ENCODE measurements at regions not wholly inside any gene's neighbourhood (a gene's known extent, or its start where the extent isn't known, plus 50 kb on each side); places are given as distances from the start of the nearest gene placed in this dataset.

DNA sequence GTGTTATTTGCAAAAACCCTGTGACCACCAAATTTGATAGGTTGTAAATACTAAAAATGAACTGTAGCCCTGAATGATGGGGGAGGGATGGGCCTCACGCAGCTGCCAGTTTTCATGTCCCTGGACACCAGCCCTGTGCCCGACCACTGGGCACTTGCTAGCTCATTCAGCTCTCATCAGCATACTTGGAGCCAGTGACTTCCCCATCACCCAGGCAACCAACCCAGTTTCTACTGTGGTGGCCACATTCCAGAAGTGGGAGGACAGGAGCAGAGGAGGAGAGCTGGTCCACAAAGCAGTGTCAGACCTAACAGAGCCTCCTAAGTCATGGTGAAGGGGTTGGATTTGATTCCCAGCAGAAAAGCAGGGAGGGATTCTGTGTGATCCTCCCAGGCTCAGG, 128.2 kb downstream of the CPEB2 start:
- no peak for DNase-seq (ENCODE audit: low read depth in 2 of 2, low spot score in 1 of 2)

- DNase-seq (ENCODE audit: low read depth in 2 of 2, low spot score in 1 of 2) = no peak
Observed at GRCh38 chr4:15131551-15131950, 129.3 kb downstream of the CPEB2 start.

DNA sequence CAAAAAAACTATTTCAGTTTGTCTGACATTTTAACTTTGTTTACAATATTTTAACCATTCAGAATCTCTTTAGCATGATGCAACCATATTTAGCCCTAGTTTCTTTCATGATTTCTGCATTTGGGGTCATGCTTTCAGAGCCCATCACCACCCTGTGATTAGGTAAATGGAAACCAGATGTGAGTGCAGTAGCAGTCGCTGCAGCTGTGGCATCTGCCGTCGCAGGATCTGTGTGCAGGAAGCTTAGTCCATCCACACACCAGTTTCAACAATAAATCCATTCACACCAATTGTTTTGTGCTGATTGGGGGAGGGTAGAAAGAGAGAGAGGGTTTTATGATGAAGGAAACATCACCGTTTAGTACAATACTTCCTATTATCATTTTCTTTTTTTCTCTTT, 130.5 kb downstream of the CPEB2 start:
- no peak for DNase-seq (ENCODE audit: low read depth in 2 of 2, low spot score in 1 of 2)

- no peak for DNase-seq (ENCODE audit: low read depth in 2 of 2, low spot score in 1 of 2)
Observed at GRCh38 chr4:15139599-15139998, 137.3 kb downstream of the CPEB2 start.

GRCh38 chr4:15142201-15142600, 139.9 kb downstream of the CPEB2 start:
- DNase-seq (ENCODE audit: low read depth in 2 of 2, low spot score in 1 of 2) = no peak

GRCh38 chr4:15143551-15143950, 141.3 kb downstream of the CPEB2 start:
- no peak for DNase-seq (ENCODE audit: low read depth in 2 of 2, low spot score in 1 of 2)

GRCh38 chr4:15144249-15144966, 142.1 kb downstream of the CPEB2 start:
- no peak for DNase-seq (ENCODE audit: low read depth in 2 of 2, low spot score in 1 of 2)

DNA sequence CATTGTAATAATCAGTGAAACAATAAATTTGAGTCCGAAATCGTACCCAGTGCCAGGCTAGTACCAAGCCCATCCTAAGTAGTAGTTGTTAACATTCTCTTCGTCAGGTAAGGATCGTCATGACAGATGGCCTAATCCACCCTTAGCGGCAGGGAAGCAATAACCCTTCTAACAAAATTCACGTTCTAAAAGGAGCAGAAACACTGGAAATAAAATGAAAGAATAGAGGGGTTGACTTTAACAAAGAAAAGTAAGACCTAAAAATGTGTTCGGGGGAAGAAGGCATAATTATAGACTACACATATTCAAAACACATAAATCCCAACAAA, 142.7 kb downstream of the CPEB2 start:
- DNase-seq (ENCODE audit: low read depth in 2 of 2, low spot score in 1 of 2) = no peak

GRCh38 chr4:15145709-15146108, 143.4 kb downstream of the CPEB2 start:
- no peak for DNase-seq (ENCODE audit: low read depth in 2 of 2, low spot score in 1 of 2)

- DNase-seq (ENCODE audit: low read depth in 2 of 2, low spot score in 1 of 2) = no peak
Observed at GRCh38 chr4:15147714-15148113, 145.4 kb downstream of the CPEB2 start.

GRCh38 chr4:15148199-15148598, 145.9 kb downstream of the CPEB2 start:
- no peak for DNase-seq (ENCODE audit: low read depth in 2 of 2, low spot score in 1 of 2)

DNA sequence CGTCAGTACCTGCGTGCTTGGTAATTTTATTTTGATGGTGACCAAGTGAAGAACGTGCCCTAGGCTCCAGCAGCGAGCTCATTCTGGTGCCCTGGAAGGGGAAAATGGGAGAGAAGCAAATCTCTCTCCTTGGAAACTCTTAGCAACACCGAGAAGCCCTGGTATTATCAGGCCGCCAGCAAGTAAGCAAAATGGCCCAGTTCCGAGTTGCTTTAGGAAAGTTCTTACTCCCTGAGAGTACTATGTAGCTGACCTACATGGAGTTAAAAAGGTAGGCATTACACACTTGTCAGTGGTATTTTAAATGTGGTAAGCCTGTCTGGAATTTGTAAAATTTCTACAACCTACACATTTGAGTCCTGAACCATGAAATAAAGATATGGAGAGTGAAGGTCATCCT, 146.4 kb downstream of the CPEB2 start:
- no peak for DNase-seq (ENCODE audit: low read depth in 2 of 2, low spot score in 1 of 2)

GRCh38 chr4:15149234-15149838, 147.1 kb downstream of the CPEB2 start:
- DNase-seq (ENCODE audit: low read depth in 2 of 2, low spot score in 1 of 2) = no peak

- no peak for DNase-seq (ENCODE audit: low read depth in 2 of 2, low spot score in 1 of 2)
Observed at GRCh38 chr4:15149839-15150592, 147.7 kb downstream of the CPEB2 start.

GRCh38 chr4:15150631-15151030, 148.3 kb downstream of the CPEB2 start:
- DNase-seq (ENCODE audit: low read depth in 2 of 2, low spot score in 1 of 2) = no peak

DNA sequence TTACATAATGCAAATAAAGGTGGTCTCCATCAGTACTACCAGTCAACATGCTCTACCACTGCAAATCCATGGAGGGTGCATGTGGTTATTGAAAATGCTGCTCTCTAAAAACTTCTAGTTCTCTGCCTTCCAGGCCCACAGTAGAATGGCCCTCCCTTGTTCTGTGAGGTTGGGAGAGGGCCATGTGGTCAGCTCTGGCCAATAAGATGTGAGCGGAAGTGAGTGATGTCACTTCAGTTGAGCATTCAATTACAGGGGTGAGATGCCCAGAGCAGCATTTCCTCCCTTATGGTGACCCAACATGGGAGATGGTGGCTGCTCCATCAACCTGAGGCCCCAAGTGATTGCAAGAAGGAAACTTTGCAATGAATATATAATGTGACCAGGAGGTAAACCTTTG, 148.8 kb downstream of the CPEB2 start:
- no peak for DNase-seq (ENCODE audit: low read depth in 2 of 2, low spot score in 1 of 2)

- DNase-seq (ENCODE audit: low read depth in 2 of 2, low spot score in 1 of 2) = no peak
Observed at GRCh38 chr4:15153662-15154061, 151.4 kb downstream of the CPEB2 start.

- DNase-seq (ENCODE audit: low read depth in 2 of 2, low spot score in 1 of 2) = no peak
Observed at GRCh38 chr4:15158406-15159091, 156.3 kb downstream of the CPEB2 start.

DNA sequence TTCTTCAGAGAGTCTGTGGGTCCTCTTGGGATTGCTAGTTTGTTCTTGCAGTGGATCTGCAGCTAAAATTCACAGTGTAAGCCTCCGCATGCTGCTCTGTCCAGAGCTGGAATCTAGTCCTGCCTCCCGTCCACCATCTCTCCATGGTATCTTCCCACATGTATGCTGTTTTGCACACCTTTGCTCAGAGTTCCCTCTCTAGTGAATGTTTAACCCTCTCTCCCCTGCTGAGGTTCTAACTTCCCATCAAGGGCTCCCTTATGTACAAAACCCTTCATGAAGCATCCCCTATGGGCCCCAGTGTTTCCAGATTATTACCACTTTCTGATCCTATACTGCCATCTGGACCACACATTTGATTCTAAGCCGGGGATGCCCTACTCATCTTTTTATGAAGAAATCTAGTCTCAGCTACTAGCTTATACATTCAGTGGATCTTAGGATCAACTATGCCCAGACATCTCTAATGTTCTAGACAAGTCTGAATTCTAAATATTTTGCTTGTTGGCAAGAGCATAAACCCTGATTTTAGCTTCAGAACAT, 157.3 kb downstream of the CPEB2 start:
- DNase-seq (ENCODE audit: low read depth in 2 of 2, low spot score in 1 of 2) = no peak

GRCh38 chr4:15161439-15161838, 159.2 kb downstream of the CPEB2 start:
- DNase-seq (ENCODE audit: low read depth in 2 of 2, low spot score in 1 of 2) = no peak

DNA sequence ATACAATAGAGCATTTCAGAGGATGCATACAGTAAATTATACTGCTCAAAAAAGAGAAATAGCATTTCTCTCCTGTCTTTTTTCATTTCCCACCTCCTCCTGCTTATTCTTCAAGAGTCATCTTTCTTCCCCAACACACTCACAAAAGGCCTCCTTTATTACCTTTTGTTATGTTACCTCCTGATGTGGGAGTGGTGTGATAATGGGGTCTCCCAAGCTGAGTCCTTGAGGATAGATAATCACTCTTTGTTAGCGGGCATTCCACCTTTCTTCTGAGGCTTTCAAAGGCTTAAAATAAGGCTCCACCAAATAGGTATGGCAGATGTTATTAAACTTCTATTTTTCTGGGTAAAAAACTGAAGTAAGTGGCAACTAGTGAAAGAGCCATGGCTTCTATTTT, 159.8 kb downstream of the CPEB2 start:
- no peak for DNase-seq (ENCODE audit: low read depth in 2 of 2, low spot score in 1 of 2)

Data from stimulated activated CD8-positive, alpha-beta memory T cell treated with anti-CD3 and anti-CD28 coated beads, Interleukin-4, amount 100 ng/mL, for 1 hour (primary cell).